RWPE2 (cell line): ENCODE measurements at regions not wholly inside any gene's neighbourhood (a gene's known extent, or its start where the extent isn't known, plus 50 kb on each side); places are given as distances from the start of the nearest gene placed in this dataset.

ENCODE experiments used
- ATAC-seq: fragments of 200-7000 bp; cut with Tn5 transposase; 3 replicates; pipeline ENCODE4 v1.9.1; 2021; ENCODE audit warnings: low read depth
- DNase-seq: peaks from one replicate; pipeline ENCODE4 v3.0.0-alpha.2; 2020; ENCODE audit warnings: low spot score
- H3K27ac ChIP-seq: fragments of 450-650 bp; 2 replicates; pipeline ENCODE4 v1.5.1; 2017; ENCODE audit warnings: mild to moderate bottlenecking; ENCODE audit not compliant: poor library complexity, severe bottlenecking
- H3K27me3 ChIP-seq: fragments of 250-450 bp; sonication (Bioruptor Pico); 2 replicates; pipeline ENCODE4 v1.5.1; 2021; ENCODE audit warnings: mild to moderate bottlenecking, moderate library complexity; ENCODE audit not compliant: insufficient read depth, poor library complexity, severe bottlenecking
- H3K36me3 ChIP-seq: fragments of 250-450 bp; sonication (Bioruptor Pico); 2 replicates; pipeline ENCODE4 v1.5.1; 2020; ENCODE audit warnings: low read depth, mild to moderate bottlenecking, moderate library complexity
- H3K4me1 ChIP-seq: fragments of 250-450 bp; sonication (Bioruptor Pico); 2 replicates; pipeline ENCODE4 v1.5.1; 2021; ENCODE audit warnings: mild to moderate bottlenecking, moderate library complexity; ENCODE audit not compliant: insufficient read depth, poor library complexity, severe bottlenecking
- H3K4me3 ChIP-seq: fragments of 250-450 bp; sonication (Bioruptor Pico); 2 replicates; pipeline ENCODE4 v1.5.1; 2021; ENCODE audit warnings: mild to moderate bottlenecking, moderate library complexity; ENCODE audit not compliant: severe bottlenecking
- H3K9me3 ChIP-seq: fragments of 250-450 bp; sonication (Bioruptor Pico); 2 replicates; pipeline ENCODE4 v1.5.1; 2021; ENCODE audit warnings: mild to moderate bottlenecking, moderate library complexity; ENCODE audit not compliant: severe bottlenecking
- TF ChIP-seq, protein P1 (sequence below): fragments of 450-650 bp; IDR thresholded peaks from one replicate; pipeline ENCODE4 v1.5.1; 2017; ENCODE audit warnings: mild to moderate bottlenecking, moderate library complexity; ENCODE audit not compliant: poor library complexity, severe bottlenecking

DNA sequence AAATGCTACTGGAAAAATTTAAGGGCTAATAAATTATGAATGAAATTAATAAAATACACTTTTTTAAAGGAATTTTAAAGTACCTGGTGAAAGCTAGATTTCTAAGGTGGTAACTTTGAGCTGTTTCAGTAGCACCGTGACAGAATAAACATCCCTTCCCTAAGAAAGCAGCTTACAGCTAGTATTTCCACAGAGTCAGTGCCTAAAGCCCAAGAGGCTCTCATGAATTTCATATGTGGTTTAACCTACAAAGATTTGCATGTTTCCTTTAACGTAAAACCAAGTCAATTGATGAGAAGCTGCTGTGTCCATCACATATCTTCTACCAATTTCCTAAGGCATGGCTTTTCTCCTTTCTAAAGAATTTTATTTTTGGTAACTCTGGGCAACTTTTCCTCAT, 56.8 kb downstream of the IFNG start:
- Histone ChIP-seq H3K27ac (no peak overlapping the region), H3K27me3 (no peaks in the 10 kb centered on the region), H3K36me3 (no peaks in the 10 kb centered on the region), H3K9me3 (no peaks in the 10 kb centered on the region), H3K4me3 (no peak overlapping the region), H3K4me1 (peaks cover 7% of the 10 kb centered on the region)
- ATAC-seq: no peak
- DNase-seq: no peak
- TF ChIP-seq, protein P1, sequence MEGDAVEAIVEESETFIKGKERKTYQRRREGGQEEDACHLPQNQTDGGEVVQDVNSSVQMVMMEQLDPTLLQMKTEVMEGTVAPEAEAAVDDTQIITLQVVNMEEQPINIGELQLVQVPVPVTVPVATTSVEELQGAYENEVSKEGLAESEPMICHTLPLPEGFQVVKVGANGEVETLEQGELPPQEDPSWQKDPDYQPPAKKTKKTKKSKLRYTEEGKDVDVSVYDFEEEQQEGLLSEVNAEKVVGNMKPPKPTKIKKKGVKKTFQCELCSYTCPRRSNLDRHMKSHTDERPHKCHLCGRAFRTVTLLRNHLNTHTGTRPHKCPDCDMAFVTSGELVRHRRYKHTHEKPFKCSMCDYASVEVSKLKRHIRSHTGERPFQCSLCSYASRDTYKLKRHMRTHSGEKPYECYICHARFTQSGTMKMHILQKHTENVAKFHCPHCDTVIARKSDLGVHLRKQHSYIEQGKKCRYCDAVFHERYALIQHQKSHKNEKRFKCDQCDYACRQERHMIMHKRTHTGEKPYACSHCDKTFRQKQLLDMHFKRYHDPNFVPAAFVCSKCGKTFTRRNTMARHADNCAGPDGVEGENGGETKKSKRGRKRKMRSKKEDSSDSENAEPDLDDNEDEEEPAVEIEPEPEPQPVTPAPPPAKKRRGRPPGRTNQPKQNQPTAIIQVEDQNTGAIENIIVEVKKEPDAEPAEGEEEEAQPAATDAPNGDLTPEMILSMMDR: no peak

DNA sequence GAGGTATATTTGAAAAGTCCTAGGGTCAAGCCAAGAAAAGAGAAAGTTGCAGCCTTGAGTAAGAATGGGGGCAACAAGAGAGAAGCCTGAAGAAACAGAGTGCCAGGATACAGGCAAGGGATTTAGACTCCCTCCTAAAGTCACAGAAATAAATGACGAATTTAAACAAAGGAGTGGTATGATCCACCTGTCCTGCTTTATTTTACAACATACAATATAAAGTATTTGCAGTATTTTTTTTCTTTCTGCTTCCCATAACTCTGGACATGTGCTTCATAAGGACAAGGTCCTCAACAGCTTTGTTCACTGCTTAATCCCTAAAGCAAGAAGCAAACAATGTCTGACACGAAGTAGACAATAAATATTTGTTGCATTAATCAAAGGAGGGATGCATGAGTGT, 57.4 kb downstream of the IFNG start:
- no peak overlapping the region for H3K4me3 ChIP-seq
- TF ChIP-seq, protein P1: no peak
- no peaks in the 10 kb centered on the region for H3K9me3 ChIP-seq
- H3K27ac ChIP-seq: no peak overlapping the region
- ATAC-seq: no peak
- H3K36me3 ChIP-seq: no peaks in the 10 kb centered on the region
- peaks cover 13% of the 10 kb centered on the region for H3K4me1 ChIP-seq
- H3K27me3 ChIP-seq: no peaks in the 10 kb centered on the region
- DNase-seq: no peak

DNA sequence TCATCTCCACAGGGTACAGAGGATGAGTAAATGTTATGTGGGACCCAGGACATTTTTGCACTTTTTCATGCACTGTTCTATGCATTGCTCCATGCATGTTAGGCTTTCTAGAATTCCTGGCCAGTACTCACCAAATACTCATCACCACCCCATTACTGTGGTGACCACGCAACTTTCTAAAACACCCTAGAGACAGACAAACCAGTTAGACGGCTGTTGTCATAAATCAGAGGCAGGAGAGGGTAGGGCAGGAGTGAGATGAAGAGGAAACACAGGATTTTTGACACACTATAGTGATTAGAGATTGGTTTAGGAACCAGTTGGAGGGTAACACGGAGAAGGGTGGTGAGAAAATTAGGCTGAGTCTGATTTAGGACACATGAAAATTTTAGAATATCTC, 59.3 kb downstream of the IFNG start:
- Histone ChIP-seq H3K36me3 (no peaks in the 10 kb centered on the region), H3K4me3 (no peak overlapping the region), H3K27me3 (no peaks in the 10 kb centered on the region), H3K9me3 (no peaks in the 10 kb centered on the region), H3K27ac (no peak overlapping the region), H3K4me1 (peaks cover 17% of the 10 kb centered on the region)
- DNase-seq: no peak
- TF ChIP-seq, protein P1: no peak
- ATAC-seq: peak; percentile 49; the same call in 2 of the 3 replicates

DNA sequence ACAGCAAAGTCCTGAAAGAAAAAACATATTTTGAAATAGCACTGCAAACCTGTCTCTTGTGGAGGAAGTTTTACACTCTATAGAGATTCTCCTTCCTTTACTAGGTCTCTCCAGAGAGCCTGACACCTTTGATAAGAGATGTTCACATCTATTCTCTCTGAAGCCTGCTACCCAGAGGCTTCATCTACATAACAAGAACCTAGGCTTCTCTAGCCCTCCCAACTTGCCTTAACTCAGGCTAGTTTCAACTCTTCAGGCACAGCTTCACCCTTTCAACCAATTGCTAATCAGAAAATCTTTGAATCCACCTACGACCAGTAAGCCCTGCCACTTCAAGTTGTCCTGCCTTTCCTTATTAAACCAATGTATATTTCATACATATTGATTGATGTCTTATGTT, 60.6 kb downstream of the IFNG start:
- Histone ChIP-seq H3K27me3 (no peaks in the 10 kb centered on the region), H3K4me3 (no peak overlapping the region), H3K9me3 (no peaks in the 10 kb centered on the region), H3K36me3 (no peaks in the 10 kb centered on the region), H3K27ac (no peak overlapping the region), H3K4me1 (peaks cover 17% of the 10 kb centered on the region)
- no peak for DNase-seq
- TF ChIP-seq, protein P1: no peak
- ATAC-seq: no peak

DNA sequence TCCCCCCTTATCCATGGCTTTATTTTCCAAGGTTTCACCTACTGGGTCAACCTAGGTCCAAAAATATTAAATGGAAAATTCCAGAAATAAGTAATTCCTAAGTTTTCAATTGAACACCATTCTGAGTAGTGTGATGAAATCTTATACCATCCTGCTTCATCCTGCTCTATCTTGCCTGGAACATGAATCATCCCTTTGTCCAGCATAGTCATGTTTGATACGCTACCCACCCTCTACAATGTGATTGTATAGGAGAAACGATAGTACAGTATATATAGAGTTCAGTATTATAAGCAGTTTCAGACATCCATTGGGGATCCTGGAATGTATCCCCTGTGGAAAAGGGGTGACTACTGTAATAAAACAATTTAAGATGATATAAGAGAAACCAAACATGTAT, 62.2 kb downstream of the IFNG start:
- H3K27me3 ChIP-seq: no peaks in the 10 kb centered on the region
- no peaks in the 10 kb centered on the region for H3K36me3 ChIP-seq
- no peak for DNase-seq
- no peaks in the 10 kb centered on the region for H3K9me3 ChIP-seq
- H3K4me3 ChIP-seq: no peak overlapping the region
- TF ChIP-seq, protein P1: no peak
- ATAC-seq: peak; percentile 99
- no peak overlapping the region for H3K27ac ChIP-seq
- peaks cover 17% of the 10 kb centered on the region for H3K4me1 ChIP-seq
